ENCODE measurements at regions not wholly inside any gene's neighbourhood (a gene's known extent, or its start where the extent isn't known, plus 50 kb on each side); places are given as distances from the start of the nearest gene placed in this dataset.

DNA sequence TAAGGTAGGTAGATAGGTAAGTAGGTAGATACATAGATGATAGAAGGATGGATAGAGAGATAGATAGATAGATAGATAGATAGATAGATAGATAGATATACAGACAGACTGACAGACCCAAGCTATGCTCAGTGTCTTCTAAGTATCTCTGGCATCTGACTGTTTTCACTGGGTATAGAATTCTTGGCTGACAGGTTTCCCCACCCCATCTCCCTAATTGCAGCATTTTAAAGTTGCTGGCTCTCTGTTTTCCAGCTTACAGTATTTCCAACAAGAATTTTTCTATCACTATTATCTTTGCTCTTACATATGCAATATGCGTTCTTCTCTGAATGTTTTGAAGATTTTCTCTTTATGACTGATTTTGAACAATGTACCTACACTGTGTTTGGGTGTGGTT, 328.7 kb downstream of the TCERG1L start:
- Histone ChIP-seq H3K9me3 (ENCODE audit: control insufficient read depth, low read length) (no peaks in the 10 kb centered on the region), H3K9ac (ENCODE audit: low read length) (no peak overlapping the region), H3K27me3 (replicated peaks; ENCODE audit: control insufficient read depth, insufficient read depth, low read length) (no peaks in the 10 kb centered on the region), H3K4me3 (ENCODE audit: low read length) (no peak overlapping the region), H3K4me1 (ENCODE audit: control insufficient read depth, insufficient read depth, low read length) (no peaks in the 10 kb centered on the region), H3K36me3 (ENCODE audit: control insufficient read depth, insufficient read depth, low read length, severe bottlenecking) (no peaks in the 10 kb centered on the region)
- no peak for DNase-seq (ENCODE audit: low read depth)

DNA sequence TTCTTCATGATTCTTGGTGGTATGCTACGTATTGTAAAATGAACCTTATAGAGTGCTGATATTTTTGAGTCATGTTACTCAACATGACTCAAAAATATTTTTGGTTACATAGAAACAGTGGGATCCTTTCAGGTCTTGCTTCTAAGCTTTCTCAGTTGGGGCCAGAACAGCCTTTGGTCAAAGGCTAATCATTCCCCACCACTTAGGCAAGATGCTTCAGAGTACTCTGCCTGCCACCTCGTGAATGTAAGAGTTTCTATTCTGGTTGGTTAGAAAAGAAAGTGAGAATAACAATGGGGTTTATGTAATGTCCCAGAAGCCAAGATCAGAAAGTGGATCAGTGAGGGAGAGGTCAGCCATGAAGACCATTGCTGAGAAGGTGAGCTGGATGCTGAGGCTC, 327.8 kb downstream of the TCERG1L start:
- no peak overlapping the region for H3K4me3 ChIP-seq (ENCODE audit: low read length)
- H3K4me1 ChIP-seq (ENCODE audit: control insufficient read depth, insufficient read depth, low read length): no peaks in the 10 kb centered on the region
- DNase-seq (ENCODE audit: low read depth): no peak
- H3K27me3 ChIP-seq (replicated peaks; ENCODE audit: control insufficient read depth, insufficient read depth, low read length): no peaks in the 10 kb centered on the region
- H3K36me3 ChIP-seq (ENCODE audit: control insufficient read depth, insufficient read depth, low read length, severe bottlenecking): no peaks in the 10 kb centered on the region
- H3K9ac ChIP-seq (ENCODE audit: low read length): no peak overlapping the region
- no peaks in the 10 kb centered on the region for H3K9me3 ChIP-seq (ENCODE audit: control insufficient read depth, low read length)

- DNase-seq (ENCODE audit: low read depth): no peak
- Histone ChIP-seq H3K4me1 (ENCODE audit: control insufficient read depth, insufficient read depth, low read length) (no peaks in the 10 kb centered on the region), H3K36me3 (ENCODE audit: control insufficient read depth, insufficient read depth, low read length, severe bottlenecking) (no peaks in the 10 kb centered on the region), H3K9ac (ENCODE audit: low read length) (no peak overlapping the region), H3K9me3 (ENCODE audit: control insufficient read depth, low read length) (no peaks in the 10 kb centered on the region), H3K27me3 (replicated peaks; ENCODE audit: control insufficient read depth, insufficient read depth, low read length) (no peaks in the 10 kb centered on the region), H3K4me3 (ENCODE audit: low read length) (no peak overlapping the region)
These were observed 326.8 kb downstream of the TCERG1L start for GRCh38 chr10:130984686-130985085.

DNA sequence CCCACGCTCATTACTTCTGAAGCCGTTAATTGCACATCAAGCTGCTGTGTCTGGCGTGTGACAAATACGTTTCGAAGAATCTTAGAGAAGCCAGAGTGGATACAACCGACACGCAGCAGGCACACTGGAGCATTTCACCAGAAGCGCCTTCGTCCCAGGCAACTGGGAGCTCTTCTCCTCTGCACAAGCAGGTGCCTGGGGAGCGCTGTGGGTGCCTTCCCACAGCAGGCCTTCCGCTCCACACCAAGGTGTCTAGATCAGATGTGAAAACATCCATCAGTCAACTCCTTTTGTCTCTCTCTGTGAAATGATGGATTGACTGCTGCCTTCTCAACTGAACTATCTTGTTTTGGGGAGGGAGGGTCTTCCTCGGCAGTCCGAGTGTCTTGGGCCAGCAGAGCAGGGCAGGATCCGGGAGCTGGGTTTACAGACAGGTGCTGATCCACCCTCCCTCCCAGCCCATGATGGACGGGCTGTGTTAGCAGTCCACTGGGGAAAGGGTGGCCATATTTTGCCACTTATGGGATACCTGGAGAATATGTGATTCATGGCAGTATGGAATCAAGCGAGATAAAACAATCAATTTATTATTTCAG, 326.3 kb downstream of the TCERG1L start:
- H3K9me3 ChIP-seq (ENCODE audit: control insufficient read depth, low read length): no peaks in the 10 kb centered on the region
- H3K36me3 ChIP-seq (ENCODE audit: control insufficient read depth, insufficient read depth, low read length, severe bottlenecking): no peaks in the 10 kb centered on the region
- no peaks in the 10 kb centered on the region for H3K4me1 ChIP-seq (ENCODE audit: control insufficient read depth, insufficient read depth, low read length)
- no peaks in the 10 kb centered on the region for H3K27me3 ChIP-seq (replicated peaks; ENCODE audit: control insufficient read depth, insufficient read depth, low read length)
- DNase-seq (ENCODE audit: low read depth): no peak
- H3K9ac ChIP-seq (ENCODE audit: low read length): no peak overlapping the region
- H3K4me3 ChIP-seq (ENCODE audit: low read length): no peak overlapping the region

GRCh38 chr10:130986846-130987245, 324.7 kb downstream of the TCERG1L start:
- H3K4me1 ChIP-seq (ENCODE audit: control insufficient read depth, insufficient read depth, low read length): no peaks in the 10 kb centered on the region
- no peak overlapping the region for H3K4me3 ChIP-seq (ENCODE audit: low read length)
- H3K9ac ChIP-seq (ENCODE audit: low read length): no peak overlapping the region
- H3K27me3 ChIP-seq (replicated peaks; ENCODE audit: control insufficient read depth, insufficient read depth, low read length): no peaks in the 10 kb centered on the region
- H3K36me3 ChIP-seq (ENCODE audit: control insufficient read depth, insufficient read depth, low read length, severe bottlenecking): no peaks in the 10 kb centered on the region
- no peak for DNase-seq (ENCODE audit: low read depth)
- H3K9me3 ChIP-seq (ENCODE audit: control insufficient read depth, low read length): no peaks in the 10 kb centered on the region

GRCh38 chr10:130987401-130987800, 324.1 kb downstream of the TCERG1L start:
- no peak for DNase-seq (ENCODE audit: low read depth)

GRCh38 chr10:130989670-130990232, 321.8 kb downstream of the TCERG1L start:
- no peak overlapping the region for H3K4me3 ChIP-seq (ENCODE audit: low read length)
- no peak for DNase-seq (ENCODE audit: low read depth)
- H3K9ac ChIP-seq (ENCODE audit: low read length): no peak overlapping the region
- H3K9me3 ChIP-seq (ENCODE audit: control insufficient read depth, low read length): no peaks in the 10 kb centered on the region
- no peaks in the 10 kb centered on the region for H3K4me1 ChIP-seq (ENCODE audit: control insufficient read depth, insufficient read depth, low read length)
- H3K27me3 ChIP-seq (replicated peaks; ENCODE audit: control insufficient read depth, insufficient read depth, low read length): no peaks in the 10 kb centered on the region
- H3K36me3 ChIP-seq (ENCODE audit: control insufficient read depth, insufficient read depth, low read length, severe bottlenecking): no peaks in the 10 kb centered on the region

More at GRCh38 chr10:130987401-130987800, 324.1 kb downstream of the TCERG1L start:
- Histone ChIP-seq H3K4me1 (ENCODE audit: control insufficient read depth, insufficient read depth, low read length) (no peaks in the 10 kb centered on the region), H3K27me3 (replicated peaks; ENCODE audit: control insufficient read depth, insufficient read depth, low read length) (no peaks in the 10 kb centered on the region), H3K4me3 (ENCODE audit: low read length) (no peak overlapping the region), H3K36me3 (ENCODE audit: control insufficient read depth, insufficient read depth, low read length, severe bottlenecking) (no peaks in the 10 kb centered on the region), H3K9me3 (ENCODE audit: control insufficient read depth, low read length) (no peaks in the 10 kb centered on the region), H3K9ac (ENCODE audit: low read length) (no peak overlapping the region)

DNA sequence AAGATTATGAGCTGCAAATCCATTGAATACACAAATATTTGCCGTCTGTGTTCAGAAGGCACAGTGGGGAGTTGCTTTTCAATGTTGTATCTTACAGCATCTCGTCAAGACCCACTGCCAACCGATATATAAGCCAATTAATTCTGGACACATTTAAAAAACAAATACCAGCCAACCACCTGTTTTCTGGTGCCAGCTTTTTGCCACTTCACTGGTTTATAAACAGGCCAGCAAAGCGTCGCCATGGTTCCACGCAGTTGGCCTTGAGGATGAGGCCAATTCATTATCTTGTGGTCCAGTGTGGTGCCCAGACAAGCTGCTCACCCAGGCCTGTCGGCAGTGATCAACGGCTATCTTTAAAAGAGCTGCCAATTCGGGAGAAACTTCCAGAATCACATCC, 321.0 kb downstream of the TCERG1L start:
- Histone ChIP-seq H3K27me3 (replicated peaks; ENCODE audit: control insufficient read depth, insufficient read depth, low read length) (no peaks in the 10 kb centered on the region), H3K4me3 (ENCODE audit: low read length) (no peak overlapping the region), H3K9ac (ENCODE audit: low read length) (no peak overlapping the region), H3K9me3 (ENCODE audit: control insufficient read depth, low read length) (no peaks in the 10 kb centered on the region), H3K4me1 (ENCODE audit: control insufficient read depth, insufficient read depth, low read length) (no peaks in the 10 kb centered on the region), H3K36me3 (ENCODE audit: control insufficient read depth, insufficient read depth, low read length, severe bottlenecking) (no peaks in the 10 kb centered on the region)
- DNase-seq (ENCODE audit: low read depth): no peak

DNA sequence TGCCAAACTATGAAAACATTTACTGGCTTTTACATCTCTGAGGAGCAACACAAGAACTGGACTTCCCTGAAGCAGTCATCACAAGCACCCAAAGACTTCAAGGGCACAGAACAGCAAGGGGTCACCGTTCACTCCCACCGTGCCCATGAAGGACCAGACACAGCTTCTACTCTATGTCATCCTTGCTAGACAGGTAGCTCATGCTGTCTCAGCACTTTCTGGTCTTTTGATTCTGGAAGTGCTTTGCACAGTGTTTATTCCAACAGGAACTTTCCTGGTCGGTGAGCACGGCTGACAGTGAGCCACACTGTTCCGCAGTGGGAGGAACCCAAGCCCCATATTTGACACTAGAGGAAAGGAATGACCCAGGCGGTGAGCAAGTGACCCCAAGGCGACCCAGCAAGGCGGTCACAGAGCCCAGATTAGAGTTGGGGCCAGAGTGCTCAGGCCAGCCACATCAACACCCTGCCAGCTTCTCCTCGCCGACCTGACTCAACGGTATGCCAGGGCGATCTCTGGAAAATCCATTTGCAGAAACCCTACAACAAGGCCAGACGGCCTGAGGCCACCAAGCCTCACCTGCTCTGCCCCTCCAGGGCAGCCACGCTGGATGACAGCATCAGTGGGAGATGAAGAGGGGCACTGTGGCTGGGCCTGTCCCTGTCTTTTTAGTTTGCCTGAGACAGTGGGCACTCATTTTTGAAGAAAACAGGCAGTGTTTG, 318.6 kb downstream of the TCERG1L start:
- DNase-seq (ENCODE audit: low read depth): no peak
- H3K4me1 ChIP-seq (ENCODE audit: control insufficient read depth, insufficient read depth, low read length): no peaks in the 10 kb centered on the region
- H3K4me3 ChIP-seq (ENCODE audit: low read length): no peak overlapping the region
- no peak overlapping the region for H3K9ac ChIP-seq (ENCODE audit: low read length)
- no peaks in the 10 kb centered on the region for H3K9me3 ChIP-seq (ENCODE audit: control insufficient read depth, low read length)
- no peaks in the 10 kb centered on the region for H3K27me3 ChIP-seq (replicated peaks; ENCODE audit: control insufficient read depth, insufficient read depth, low read length)
- H3K36me3 ChIP-seq (ENCODE audit: control insufficient read depth, insufficient read depth, low read length, severe bottlenecking): no peaks in the 10 kb centered on the region

DNA sequence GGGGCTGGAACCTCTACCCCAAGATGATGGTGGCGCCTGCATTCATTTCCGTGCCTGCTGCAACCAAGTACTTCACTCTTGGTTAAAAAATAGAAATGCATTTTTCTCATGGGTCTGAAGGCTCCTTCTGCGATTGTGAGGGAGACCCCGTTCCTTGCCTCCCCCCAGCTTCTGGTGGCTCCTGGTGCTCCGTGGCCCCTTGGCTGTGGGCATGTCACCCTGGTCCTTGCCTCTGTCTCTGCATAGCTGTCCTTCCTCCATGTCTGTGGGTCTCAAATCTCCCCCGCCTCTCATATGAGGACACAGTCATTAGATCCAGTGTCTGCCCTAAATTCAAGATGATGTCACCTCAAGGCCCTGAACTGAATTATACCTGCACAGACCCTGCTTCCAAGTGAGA, 317.9 kb downstream of the TCERG1L start:
- Histone ChIP-seq H3K36me3 (ENCODE audit: control insufficient read depth, insufficient read depth, low read length, severe bottlenecking) (no peaks in the 10 kb centered on the region), H3K4me1 (ENCODE audit: control insufficient read depth, insufficient read depth, low read length) (no peaks in the 10 kb centered on the region), H3K9me3 (ENCODE audit: control insufficient read depth, low read length) (no peaks in the 10 kb centered on the region), H3K27me3 (replicated peaks; ENCODE audit: control insufficient read depth, insufficient read depth, low read length) (no peaks in the 10 kb centered on the region), H3K9ac (ENCODE audit: low read length) (no peak overlapping the region), H3K4me3 (ENCODE audit: low read length) (no peak overlapping the region)
- no peak for DNase-seq (ENCODE audit: low read depth)

GRCh38 chr10:130994191-130994590, 317.3 kb downstream of the TCERG1L start:
- Histone ChIP-seq H3K27me3 (replicated peaks; ENCODE audit: control insufficient read depth, insufficient read depth, low read length) (no peaks in the 10 kb centered on the region), H3K36me3 (ENCODE audit: control insufficient read depth, insufficient read depth, low read length, severe bottlenecking) (no peaks in the 10 kb centered on the region), H3K9me3 (ENCODE audit: control insufficient read depth, low read length) (no peaks in the 10 kb centered on the region), H3K9ac (ENCODE audit: low read length) (no peak overlapping the region), H3K4me3 (ENCODE audit: low read length) (no peak overlapping the region), H3K4me1 (ENCODE audit: control insufficient read depth, insufficient read depth, low read length) (no peaks in the 10 kb centered on the region)
- no peak for DNase-seq (ENCODE audit: low read depth)
